Stomach (tissue), 8 donors: ENCODE measurements at regions not wholly inside any gene's neighbourhood (a gene's known extent, or its start where the extent isn't known, plus 50 kb on each side); places are given as distances from the start of the nearest gene placed in this dataset.
A peak's percentile ranks its signal among the peaks of the same experiment; 100 is the strongest.

ENCODE experiments used
- DNase-seq, 2 donors: peaks; one replicate each; pipeline versions ENCODE4 v3.0.0 to v3.0.0-alpha.2; 2013 to 2019
- H3K27ac ChIP-seq, 5 donors: fragments of 200-600 bp in 4 of 5; sonication (generic) in 4 of 5; one replicate each; pipeline ENCODE4 v1.5.1; 2013 to 2019; ENCODE audit warnings: mild to moderate bottlenecking in 1 of 5, moderate library complexity in 1 of 5
- H3K27me3 ChIP-seq, 3 donors: fragments of 200-600 bp; sonication (generic); one replicate each; pipeline ENCODE4 v1.5.1; 2017 to 2019; ENCODE audit warnings: mixed run types in 1 of 3
- H3K36me3 ChIP-seq, 4 donors: fragments of 200-600 bp; sonication (generic); 1 replicate in 3 of 4; 2 replicates in 1 of 4; pipeline ENCODE4 v1.5.1; 2016 to 2019
- H3K4me1 ChIP-seq, 4 donors: fragments of 200-600 bp; sonication (generic); one replicate each; pipeline ENCODE4 v1.5.1; 2016 to 2019
- H3K4me3 ChIP-seq, 4 donors: fragments of 200-600 bp; sonication (generic) in 3 of 4; one replicate each; pipeline ENCODE4 v1.5.1; 2016 to 2019; ENCODE audit warnings: mild to moderate bottlenecking in 1 of 4
- H3K9me3 ChIP-seq, 4 donors: fragments of 200-600 bp; sonication (generic); one replicate each; pipeline ENCODE4 v1.5.1; 2016 to 2019
- CTCF ChIP-seq, 7 experiments: fragments of 450-650 bp in 4 of 7; fragments of 200-600 bp in 3 of 7; sonication (generic) in 3 of 7; IDR thresholded peaks; one replicate each; pipeline ENCODE4 v1.5.1; 2016 to 2019; ENCODE audit warnings: antibody characterized with exemption in 7 of 7, control low read depth in 2 of 7, mild to moderate bottlenecking in 1 of 7
- EP300 ChIP-seq: sonication (generic); formaldehyde crosslinking; IDR thresholded peaks from one replicate; pipeline ENCODE4 v1.6.1; 2017; ENCODE audit warnings: antibody characterized with exemption
- POLR2A ChIP-seq, 4 donors: fragments of 450-650 bp; IDR thresholded peaks; one replicate each; pipeline ENCODE4 v1.6.1; 2016; ENCODE audit warnings: antibody characterized with exemption in 4 of 4, control low read depth in 2 of 4, mild to moderate bottlenecking in 1 of 4, moderate library complexity in 1 of 4
- POLR2AphosphoS5 ChIP-seq, 3 donors: sonication (generic); formaldehyde crosslinking; IDR thresholded peaks; one replicate each; pipeline ENCODE4 v1.6.1; 2016; ENCODE audit warnings: antibody characterized with exemption in 3 of 3
- WGBS, 5 donors: extraction: QIAGEN DNeasy Blood & Tissue Kit in 3 of 5; methylation state at CpG; one replicate each; pipeline versions ENCODE4 v1.1.5 to v1.1.7; 2013 to 2018; 5-methylcytosine and 5-hydroxymethylcytosine counted together
- intact Hi-C: fragments of 100-400 bp; cut with DNase I; formaldehyde crosslinking; loops from one replicate; pipeline ENCODE4 v1.15.1; 2023; ENCODE audit warnings: low total_unique reads
- donor health status: healthy with polysubstance abuse.
- donor health status: Bipolar disorder and iron deficiency.
- donor health status: healthy.

DNA sequence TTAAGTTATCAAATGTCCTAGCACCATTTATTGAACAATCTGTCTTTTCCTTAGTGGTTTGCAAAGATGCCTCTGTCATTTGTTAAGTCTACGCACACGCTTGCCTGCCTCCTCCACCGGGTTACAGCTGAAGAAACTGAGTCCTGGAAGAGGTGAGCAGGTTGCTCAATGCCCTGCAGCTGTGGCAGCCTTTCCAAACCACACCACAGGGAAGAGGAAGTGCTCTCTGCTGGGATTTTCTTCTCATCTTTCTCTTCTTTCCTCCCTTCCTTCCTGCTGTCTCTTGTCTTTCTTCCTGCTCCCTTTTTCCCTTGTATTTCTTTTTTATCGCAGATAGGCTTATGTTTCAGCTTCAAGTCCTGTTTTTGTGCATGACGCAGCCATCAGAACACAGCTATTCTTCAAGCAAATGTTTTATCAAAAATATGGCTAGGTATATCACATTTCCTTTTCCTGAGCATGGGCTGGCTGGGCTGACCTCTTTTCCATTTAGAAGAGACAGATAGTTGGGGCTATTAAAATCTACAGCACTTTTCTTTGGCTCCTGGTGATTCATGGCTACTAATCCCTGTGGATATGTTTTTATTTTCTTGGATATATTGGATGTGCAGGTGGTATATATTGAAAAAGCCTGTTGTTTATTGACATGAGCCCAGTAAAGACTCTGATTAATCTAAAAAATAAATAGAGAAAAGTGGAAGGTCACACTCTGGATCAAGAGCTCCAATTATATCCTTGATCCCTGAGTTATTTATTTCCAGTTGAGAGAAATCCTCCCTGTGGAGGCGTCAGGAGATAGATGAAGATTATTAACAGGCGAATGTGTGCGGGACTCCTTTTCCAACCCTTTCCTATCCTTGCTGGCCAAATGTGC is 214.6 kb downstream of the TSN start:
- Histone ChIP-seq H3K27me3 (no peaks in the 10 kb centered on the region), H3K9me3 (no peaks in the 10 kb centered on the region), H3K4me1 (peaks cover 0 to 24% (median 12%) of the 10 kb centered on the region in 4 donors), H3K4me3 (no peak overlapping the region), H3K27ac (peak overlapping the region in 3 of 5 donors; percentile 27 to 65 (median 58)), H3K36me3 (no peaks in the 10 kb centered on the region)
- intact Hi-C loops: no loop called here
- TF ChIP-seq POLR2AphosphoS5 (IDR thresholded peaks at IDR 0.05) (no peak), EP300 (no peak), CTCF (IDR thresholded peaks at IDR 0.05) (no peak), POLR2A (IDR thresholded peaks at IDR 0.05) (no peak)
- WGBS, 5 donors: 58 to 70% (median 64%) methylated on average over 8 of the region's 8 CpGs
- no peak for DNase-seq

- WGBS, 5 donors: 80 to 89% (median 85%) methylated on average over 5 of the region's 5 CpGs
- no peak overlapping the region for H3K4me3 ChIP-seq
Measured at GRCh38 chr2:121972203-121972602, 216.8 kb downstream of the TSN start.

GRCh38 chr2:121974897-121975661 is 219.6 kb downstream of the TSN start:
- WGBS, 5 donors: 2 to 6% (median 4%) methylated on average over 13 of the region's 13 CpGs
- Histone ChIP-seq H3K27ac (no peak overlapping the region), H3K4me3 (peak overlapping the region; percentile 20 to 43 (median 38)), H3K27me3 (no peaks in the 10 kb centered on the region), H3K4me1 (peaks cover 0 to 24% (median 11%) of the 10 kb centered on the region in 4 donors), H3K9me3 (no peaks in the 10 kb centered on the region), H3K36me3 (no peaks in the 10 kb centered on the region)
- TF ChIP-seq CTCF (IDR thresholded peaks at IDR 0.05): peak in 4 of 7 experiments; percentile 29 to 49 (median 34)
- TF ChIP-seq POLR2AphosphoS5 (IDR thresholded peaks at IDR 0.05): no peak
- DNase-seq: peak; percentile 34 to 91
- intact Hi-C loops: no loop called here

More at GRCh38 chr2:121972203-121972602, 216.8 kb downstream of the TSN start:
- Histone ChIP-seq H3K27ac (no peak overlapping the region), H3K4me1 (peaks cover 0 to 29% (median 16%) of the 10 kb centered on the region in 4 donors), H3K9me3 (no peaks in the 10 kb centered on the region), H3K27me3 (no peaks in the 10 kb centered on the region), H3K36me3 (no peaks in the 10 kb centered on the region)
- intact Hi-C loops: no loop called here
- TF ChIP-seq POLR2A (IDR thresholded peaks at IDR 0.05): no peak
- TF ChIP-seq POLR2AphosphoS5 (IDR thresholded peaks at IDR 0.05): no peak
- DNase-seq: no peak

DNA sequence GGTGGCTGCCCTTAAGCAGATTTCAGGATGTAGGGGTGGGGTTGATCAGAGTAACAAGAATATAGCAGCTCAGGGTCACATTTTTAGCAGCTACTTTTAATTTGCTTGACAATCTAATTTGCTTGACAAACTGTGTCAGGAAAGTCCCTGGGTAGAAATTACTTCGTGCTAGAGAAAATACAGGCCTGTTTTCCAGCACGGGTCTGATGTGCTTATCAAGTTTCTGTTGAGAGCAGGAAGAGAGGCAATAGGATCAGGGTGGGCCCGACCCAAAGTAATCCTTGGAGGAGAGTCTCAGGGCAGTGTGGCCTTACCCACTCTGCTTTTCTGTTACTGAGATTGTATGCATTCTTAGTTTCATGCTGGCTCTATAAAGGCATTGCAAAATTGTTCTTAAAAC is 221.5 kb downstream of the TSN start:
- no peaks in the 10 kb centered on the region for H3K36me3 ChIP-seq
- H3K27ac ChIP-seq: no peak overlapping the region
- no peaks in the 10 kb centered on the region for H3K27me3 ChIP-seq
- DNase-seq: peak in 1 of 2 donors; percentile 13
- H3K9me3 ChIP-seq: no peaks in the 10 kb centered on the region
- H3K4me3 ChIP-seq: no peak overlapping the region
- H3K4me1 ChIP-seq: peaks cover 0 to 12% (median 8%) of the 10 kb centered on the region in 4 donors
- TF ChIP-seq POLR2AphosphoS5 (IDR thresholded peaks at IDR 0.05): no peak
- no peak for TF ChIP-seq POLR2A (IDR thresholded peaks at IDR 0.05)
- TF ChIP-seq EP300: no peak
- no peak for TF ChIP-seq CTCF (IDR thresholded peaks at IDR 0.05)
- intact Hi-C loops: no loop called here
- WGBS, 5 donors: 12 to 21% (median 17%) methylated on average over 3 of the region's 3 CpGs
